Liver (tissue), 8 donors: ENCODE measurements at regions not wholly inside any gene's neighbourhood (a gene's known extent, or its start where the extent isn't known, plus 50 kb on each side); places are given as distances from the start of the nearest gene placed in this dataset.

Experiments used
- DNase-seq: peaks from one replicate; pipeline ENCODE4 v3.0.0-alpha.2; 2017; ENCODE audit warnings: low spot score
- H3K27ac ChIP-seq, 2 donors: one replicate each; pipeline ENCODE4 v1.7.0; 2013; ENCODE audit warnings: inconsistent platforms in 2 of 2, low read length in 2 of 2, control low read depth in 1 of 2, low read depth in 1 of 2, mild to moderate bottlenecking in 1 of 2
- H3K27me3 ChIP-seq, 4 donors: one replicate each; pipeline versions ENCODE4 v1.6.1 to v1.7.0; 2013; ENCODE audit warnings: low read length in 3 of 4, inconsistent platforms in 1 of 4, mild to moderate bottlenecking in 1 of 4, moderate library complexity in 1 of 4; ENCODE audit not compliant: control insufficient read depth in 4 of 4, insufficient read depth in 4 of 4
- H3K36me3 ChIP-seq, 4 donors: one replicate each; pipeline versions ENCODE4 v1.6.1 to v1.7.0; 2013; ENCODE audit warnings: low read length in 3 of 4, mild to moderate bottlenecking in 3 of 4, low read depth in 1 of 4, moderate library complexity in 1 of 4; ENCODE audit not compliant: control insufficient read depth in 4 of 4, insufficient read depth in 3 of 4
- H3K4me1 ChIP-seq, 4 donors: one replicate each; pipeline versions ENCODE4 v1.6.1 to v1.7.0; 2013; ENCODE audit warnings: low read length in 3 of 4, mild to moderate bottlenecking in 3 of 4, moderate library complexity in 1 of 4; ENCODE audit not compliant: control insufficient read depth in 4 of 4, insufficient read depth in 4 of 4
- H3K4me3 ChIP-seq, 3 donors: one replicate each; pipeline versions ENCODE4 v1.6.1 to v1.7.0; 2013; ENCODE audit warnings: low read length in 3 of 3, control low read depth in 1 of 3, low read depth in 1 of 3, mild to moderate bottlenecking in 1 of 3
- H3K9ac ChIP-seq, 2 donors: one replicate each; pipeline ENCODE4 v1.7.0; 2013; ENCODE audit warnings: low read length in 2 of 2, mild to moderate bottlenecking in 2 of 2, moderate library complexity in 2 of 2, control low read depth in 1 of 2, low read depth in 1 of 2
- H3K9me3 ChIP-seq, 4 donors: one replicate each; pipeline versions ENCODE4 v1.6.1 to v1.7.0; 2013; ENCODE audit warnings: low read length in 3 of 4; ENCODE audit not compliant: control insufficient read depth in 4 of 4
- ATF3 ChIP-seq: IDR thresholded peaks from 2 replicates; pipeline ENCODE4 v1.6.1; 2016; ENCODE audit warnings: antibody characterized with exemption
- EGR1 ChIP-seq, 2 donors: IDR thresholded peaks; 2 replicates each; pipeline ENCODE4 v1.6.1; 2016 to 2018; ENCODE audit warnings: antibody characterized with exemption in 2 of 2, low read depth in 2 of 2
- FOXA1 ChIP-seq: IDR thresholded peaks from 2 replicates; pipeline ENCODE4 v1.6.1; 2016; ENCODE audit warnings: antibody characterized with exemption
- FOXA2 ChIP-seq: IDR thresholded peaks from 2 replicates; pipeline ENCODE4 v1.6.1; 2016; ENCODE audit warnings: antibody characterized with exemption
- GABPA ChIP-seq, 2 donors: IDR thresholded peaks in 1 of 2; conservative IDR thresholded peaks in 1 of 2; 2 replicates each; pipeline ENCODE4 v1.6.1; 2016; ENCODE audit warnings: antibody characterized with exemption in 2 of 2, mild to moderate bottlenecking in 1 of 2, moderate library complexity in 1 of 2
- HNF4A ChIP-seq, 2 donors: conservative IDR thresholded peaks; 2 replicates each; pipeline ENCODE4 v1.6.1; 2016; ENCODE audit warnings: antibody characterized with exemption in 2 of 2, mild to moderate bottlenecking in 2 of 2
- HNF4G ChIP-seq: IDR thresholded peaks from 2 replicates; pipeline ENCODE4 v1.6.1; 2016; ENCODE audit warnings: antibody characterized with exemption
- JUND ChIP-seq, 2 donors: IDR thresholded peaks; 2 replicates each; pipeline ENCODE4 v1.6.1; 2016; ENCODE audit warnings: antibody characterized with exemption in 2 of 2
- MAX ChIP-seq: IDR thresholded peaks from 2 replicates; pipeline ENCODE4 v1.6.1; 2016; ENCODE audit warnings: antibody characterized with exemption
- NR2F2 ChIP-seq: IDR thresholded peaks from 2 replicates; pipeline ENCODE4 v1.6.1; 2016; ENCODE audit warnings: antibody characterized with exemption
- RAD21 ChIP-seq, 2 donors: IDR thresholded peaks; 2 replicates each; pipeline ENCODE4 v1.6.1; 2016; ENCODE audit warnings: antibody characterized with exemption in 2 of 2, mild to moderate bottlenecking in 2 of 2
- REST ChIP-seq: IDR thresholded peaks from 2 replicates; pipeline ENCODE4 v1.6.1; 2016; ENCODE audit warnings: antibody characterized with exemption, mild to moderate bottlenecking
- RXRA ChIP-seq, 2 donors: IDR thresholded peaks; 2 replicates each; pipeline ENCODE4 v1.6.1; 2017 to 2018; ENCODE audit warnings: antibody characterized with exemption in 2 of 2, mild to moderate bottlenecking in 1 of 2
- SP1 ChIP-seq: IDR thresholded peaks from 2 replicates; pipeline ENCODE4 v1.6.1; 2018; ENCODE audit warnings: antibody characterized with exemption, mild to moderate bottlenecking
- TAF1 ChIP-seq: conservative IDR thresholded peaks from 2 replicates; pipeline ENCODE4 v1.6.1; 2016; ENCODE audit warnings: antibody characterized with exemption, mild to moderate bottlenecking
- YY1 ChIP-seq: IDR thresholded peaks from 2 replicates; pipeline ENCODE4 v1.6.1; 2016; ENCODE audit warnings: antibody characterized with exemption, mild to moderate bottlenecking
- WGBS: extraction: QIAGEN DNeasy Blood & Tissue Kit; methylation state at CpG from one replicate; pipeline ENCODE4 v1.1.7; 2013; 5-methylcytosine and 5-hydroxymethylcytosine counted together
- TF ChIP-seq, protein P1 (sequence below): fragments of 150-350 bp; IDR thresholded peaks from 2 replicates; pipeline ENCODE4 v1.5.1; 2017; ENCODE audit warnings: improper control_type of control experiment, low read depth, low read length; ENCODE audit not compliant: missing input control
- donor health status: healthy.
- donor health status: healthy.
- donor health status: healthy.
- donor health status: healthy.
- donor health status: healthy.

DNA sequence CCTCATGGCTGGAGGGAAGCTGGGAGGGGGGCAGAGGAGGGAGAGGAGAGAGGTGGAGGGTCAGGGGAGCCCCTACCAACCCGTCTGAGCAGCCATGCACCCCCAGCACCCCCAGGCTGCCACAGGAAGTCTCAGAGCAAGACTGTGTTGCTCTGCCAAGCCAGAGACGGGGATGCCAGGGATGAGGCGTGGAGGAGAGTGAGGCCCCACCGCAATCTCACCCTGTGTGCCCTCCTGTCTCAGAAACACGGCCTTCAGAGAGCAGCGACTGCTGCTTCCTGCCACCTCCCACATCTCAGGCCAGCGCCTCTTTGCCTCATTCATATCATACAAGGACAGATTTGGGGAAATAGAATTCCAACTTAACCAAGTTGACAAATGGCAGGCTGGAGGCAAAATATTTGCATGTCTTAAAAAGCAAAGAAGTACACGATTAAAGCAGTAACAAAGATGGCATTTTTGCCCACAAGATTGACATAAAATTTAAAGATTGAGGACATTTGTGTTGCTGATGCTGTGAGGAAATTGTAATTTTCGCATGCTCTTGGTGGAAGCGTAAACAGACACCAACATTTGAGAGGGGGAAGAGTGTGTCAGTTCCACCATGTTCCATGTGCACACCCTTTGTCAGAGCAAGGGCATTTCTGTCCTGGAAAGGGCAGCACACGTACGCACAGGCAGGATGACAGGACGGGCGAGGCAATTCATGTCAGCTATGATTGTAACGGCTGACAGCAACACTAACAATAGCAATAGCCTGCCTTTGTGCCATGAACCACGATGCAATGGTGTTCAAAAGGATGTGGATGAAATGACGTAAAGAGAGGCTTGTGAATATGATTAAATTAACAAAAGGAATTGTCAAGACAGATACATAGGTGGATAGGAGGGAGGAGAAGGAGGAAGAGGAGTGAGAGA, 59.0 kb upstream of the BACE2 start:
- Histone ChIP-seq H3K4me3 (no peak overlapping the region), H3K27me3 (peaks cover 0 to 8% (median 1%) of the 10 kb centered on the region in 4 donors), H3K4me1 (peaks cover 0 to 3% (median 0%) of the 10 kb centered on the region in 4 donors), H3K9ac (no peak overlapping the region), H3K27ac (no peak overlapping the region), H3K36me3 (no peaks in the 10 kb centered on the region), H3K9me3 (no peaks in the 10 kb centered on the region)
- DNase-seq, result no peak
- 62% methylated on average over 17 of the region's 17 CpGs for WGBS
- TF ChIP-seq HNF4G, result no peak
- TF ChIP-seq FOXA1, result no peak
- TF ChIP-seq EGR1 (IDR thresholded peaks at IDR 0.05; ENCODE audit: low read depth in 2 of 2), result no peak
- TF ChIP-seq RAD21 (IDR thresholded peaks at IDR 0.05), result no peak
- no peak for TF ChIP-seq HNF4A (conservative IDR thresholded peaks at IDR 0.05)
- TF ChIP-seq REST, result no peak
- TF ChIP-seq SP1, result no peak
- no peak for TF ChIP-seq NR2F2
- TF ChIP-seq RXRA (IDR thresholded peaks at IDR 0.05), result no peak
- no peak for TF ChIP-seq TAF1
- TF ChIP-seq YY1, result no peak
- TF ChIP-seq, protein P1, sequence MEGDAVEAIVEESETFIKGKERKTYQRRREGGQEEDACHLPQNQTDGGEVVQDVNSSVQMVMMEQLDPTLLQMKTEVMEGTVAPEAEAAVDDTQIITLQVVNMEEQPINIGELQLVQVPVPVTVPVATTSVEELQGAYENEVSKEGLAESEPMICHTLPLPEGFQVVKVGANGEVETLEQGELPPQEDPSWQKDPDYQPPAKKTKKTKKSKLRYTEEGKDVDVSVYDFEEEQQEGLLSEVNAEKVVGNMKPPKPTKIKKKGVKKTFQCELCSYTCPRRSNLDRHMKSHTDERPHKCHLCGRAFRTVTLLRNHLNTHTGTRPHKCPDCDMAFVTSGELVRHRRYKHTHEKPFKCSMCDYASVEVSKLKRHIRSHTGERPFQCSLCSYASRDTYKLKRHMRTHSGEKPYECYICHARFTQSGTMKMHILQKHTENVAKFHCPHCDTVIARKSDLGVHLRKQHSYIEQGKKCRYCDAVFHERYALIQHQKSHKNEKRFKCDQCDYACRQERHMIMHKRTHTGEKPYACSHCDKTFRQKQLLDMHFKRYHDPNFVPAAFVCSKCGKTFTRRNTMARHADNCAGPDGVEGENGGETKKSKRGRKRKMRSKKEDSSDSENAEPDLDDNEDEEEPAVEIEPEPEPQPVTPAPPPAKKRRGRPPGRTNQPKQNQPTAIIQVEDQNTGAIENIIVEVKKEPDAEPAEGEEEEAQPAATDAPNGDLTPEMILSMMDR, result no peak
- no peak for TF ChIP-seq GABPA (IDR thresholded peaks at IDR 0.05 in 1 of 2, conservative IDR thresholded peaks at IDR 0.05 in 1 of 2)
- no peak for TF ChIP-seq JUND (IDR thresholded peaks at IDR 0.05)

- Histone ChIP-seq H3K9me3 (no peaks in the 10 kb centered on the region), H3K4me3 (no peak overlapping the region), H3K4me1 (peaks cover 0 to 3% (median 0%) of the 10 kb centered on the region in 4 donors), H3K9ac (no peak overlapping the region), H3K27me3 (peaks cover 0 to 8% (median 1%) of the 10 kb centered on the region in 4 donors), H3K27ac (no peak overlapping the region), H3K36me3 (no peaks in the 10 kb centered on the region)
- DNase-seq, result no peak
- WGBS, result 74% methylated on average over 8 of the region's 8 CpGs
- TF ChIP-seq EGR1 (IDR thresholded peaks at IDR 0.05; ENCODE audit: low read depth in 2 of 2), result no peak
- no peak for TF ChIP-seq JUND (IDR thresholded peaks at IDR 0.05)
- no peak for TF ChIP-seq TAF1
- TF ChIP-seq REST, result no peak
- no peak for TF ChIP-seq FOXA2
- TF ChIP-seq HNF4A (conservative IDR thresholded peaks at IDR 0.05), result no peak
- TF ChIP-seq NR2F2, result no peak
- no peak for TF ChIP-seq SP1
- TF ChIP-seq RXRA (IDR thresholded peaks at IDR 0.05), result no peak
- TF ChIP-seq FOXA1, result no peak
- TF ChIP-seq, protein P1, result no peak
- no peak for TF ChIP-seq GABPA (IDR thresholded peaks at IDR 0.05 in 1 of 2, conservative IDR thresholded peaks at IDR 0.05 in 1 of 2)
- TF ChIP-seq HNF4G, result no peak
- TF ChIP-seq MAX, result no peak
- TF ChIP-seq YY1, result no peak
- TF ChIP-seq ATF3, result no peak
These were observed 57.8 kb upstream of the BACE2 start for GRCh38 chr21:41110161-41110560.
